ENCODE measurements at regions not wholly inside any gene's neighbourhood (a gene's known extent, or its start where the extent isn't known, plus 50 kb on each side); places are given as distances from the start of the nearest gene placed in this dataset.

- TF ChIP-seq, protein P1, sequence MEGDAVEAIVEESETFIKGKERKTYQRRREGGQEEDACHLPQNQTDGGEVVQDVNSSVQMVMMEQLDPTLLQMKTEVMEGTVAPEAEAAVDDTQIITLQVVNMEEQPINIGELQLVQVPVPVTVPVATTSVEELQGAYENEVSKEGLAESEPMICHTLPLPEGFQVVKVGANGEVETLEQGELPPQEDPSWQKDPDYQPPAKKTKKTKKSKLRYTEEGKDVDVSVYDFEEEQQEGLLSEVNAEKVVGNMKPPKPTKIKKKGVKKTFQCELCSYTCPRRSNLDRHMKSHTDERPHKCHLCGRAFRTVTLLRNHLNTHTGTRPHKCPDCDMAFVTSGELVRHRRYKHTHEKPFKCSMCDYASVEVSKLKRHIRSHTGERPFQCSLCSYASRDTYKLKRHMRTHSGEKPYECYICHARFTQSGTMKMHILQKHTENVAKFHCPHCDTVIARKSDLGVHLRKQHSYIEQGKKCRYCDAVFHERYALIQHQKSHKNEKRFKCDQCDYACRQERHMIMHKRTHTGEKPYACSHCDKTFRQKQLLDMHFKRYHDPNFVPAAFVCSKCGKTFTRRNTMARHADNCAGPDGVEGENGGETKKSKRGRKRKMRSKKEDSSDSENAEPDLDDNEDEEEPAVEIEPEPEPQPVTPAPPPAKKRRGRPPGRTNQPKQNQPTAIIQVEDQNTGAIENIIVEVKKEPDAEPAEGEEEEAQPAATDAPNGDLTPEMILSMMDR (conservative IDR thresholded peaks at IDR 0.05; ENCODE audit: low read depth in 2 of 2) = no peak
- no peak for TF ChIP-seq POLR2AphosphoS5 (IDR thresholded peaks at IDR 0.05; ENCODE audit: low read depth)
- no peak for TF ChIP-seq EZH2phosphoT487 (IDR thresholded peaks at IDR 0.05; ENCODE audit: unreplicated experiment)
- no peak for TF ChIP-seq EZH2 (IDR thresholded peaks at IDR 0.05; ENCODE audit: low read depth, unreplicated experiment)
- no peak for TF ChIP-seq JUNB (IDR thresholded peaks at IDR 0.05; ENCODE audit: unreplicated experiment)
- no peak for TF ChIP-seq CREB1 (CRISPR knock-in tag; IDR thresholded peaks at IDR 0.05; ENCODE audit: low read depth)
These were observed 66.3 kb upstream of the AKAP13 start for GRCh38 chr15:85314146-85314545.
